CD4-positive, alpha-beta memory T cell (primary cell): ENCODE measurements at regions not wholly inside any gene's neighbourhood (a gene's known extent, or its start where the extent isn't known, plus 50 kb on each side); places are given as distances from the start of the nearest gene placed in this dataset.
A peak's percentile ranks its signal among the peaks of the same experiment; 100 is the strongest.
"Not testable (repeated sequence)": the region's sequence is repeated elsewhere in the genome, so short reads cannot be mapped to it uniquely, and the experiment has no call there.

ENCODE experiments used
- CTCF ChIA-PET: fragments of 350-600 bp; sonication (Branson Sonifier 250); formaldehyde crosslinking; loops from one replicate; lab custom pipeline; 2021; ENCODE audit warnings: inconsistent platforms; ENCODE audit not compliant: partially characterized antibody; lab: Charles Lee
- POLR2A ChIA-PET: fragments of 350-600 bp; sonication (Branson Sonifier 250); formaldehyde crosslinking; loops from one replicate; lab custom pipeline; 2021; ENCODE audit not compliant: partially characterized antibody; lab: Charles Lee
- DNase-seq, 5 donors: peaks; one replicate each; pipeline versions ENCODE4 v3.0.0 to v3.0.0-alpha.2; 2020 to 2022; ENCODE audit warnings: mixed read lengths in 1 of 5
- H3K27ac ChIP-seq: one replicate; pipeline ENCODE4 v1.7.0; 2013; ENCODE audit warnings: low read depth, low read length
- H3K27me3 ChIP-seq: 2 replicates; pipeline ENCODE4 v1.7.0; 2013; ENCODE audit warnings: mild to moderate bottlenecking, low read length, moderate library complexity; ENCODE audit not compliant: insufficient read depth
- H3K36me3 ChIP-seq: 2 replicates; pipeline ENCODE4 v1.7.0; 2013; ENCODE audit warnings: mild to moderate bottlenecking, low read length, moderate library complexity; ENCODE audit not compliant: insufficient read depth
- H3K4me1 ChIP-seq: 2 replicates; pipeline ENCODE4 v1.7.0; 2013; ENCODE audit warnings: mild to moderate bottlenecking, low read length, moderate library complexity; ENCODE audit not compliant: insufficient read depth
- H3K4me3 ChIP-seq, 2 donors: one replicate each; pipeline ENCODE4 v1.7.0; 2013; ENCODE audit warnings: low read length in 2 of 2, mild to moderate bottlenecking in 1 of 2
- H3K9me3 ChIP-seq, 2 donors: one replicate each; pipeline ENCODE4 v1.7.0; 2013; ENCODE audit warnings: low read length in 2 of 2, control low read depth in 1 of 2; ENCODE audit not compliant: control insufficient read depth in 1 of 2
- H3K27ac Mint-ChIP-seq, 7 donors: one replicate each; pipeline ENCODE4 v1.8.0; 2020 to 2021; ENCODE audit warnings: mixed read lengths in 7 of 7, mild to moderate bottlenecking in 6 of 7, inconsistent platforms in 3 of 7, moderate library complexity in 3 of 7
- H3K27me3 Mint-ChIP-seq, 2 donors: one replicate each; pipeline ENCODE4 v1.8.0; 2020 to 2021; ENCODE audit warnings: mixed read lengths in 2 of 2
- H3K36me3 Mint-ChIP-seq, 2 donors: one replicate each; pipeline ENCODE4 v1.8.0; 2020 to 2021; ENCODE audit warnings: mixed read lengths in 2 of 2, inconsistent platforms in 1 of 2, mild to moderate bottlenecking in 1 of 2
- H3K4me1 Mint-ChIP-seq, 4 donors: one replicate each; pipeline ENCODE4 v1.8.0; 2020 to 2021; ENCODE audit warnings: mixed read lengths in 4 of 4, mild to moderate bottlenecking in 1 of 4
- H3K4me3 Mint-ChIP-seq, 8 donors: one replicate each; pipeline ENCODE4 v1.8.0; 2020 to 2021; ENCODE audit warnings: mixed read lengths in 8 of 8, mild to moderate bottlenecking in 7 of 8, moderate library complexity in 6 of 8, inconsistent platforms in 3 of 8
- H3K9me3 Mint-ChIP-seq, 8 donors: one replicate each; pipeline ENCODE4 v1.8.0; 2020 to 2021; ENCODE audit warnings: mixed read lengths in 8 of 8, mild to moderate bottlenecking in 5 of 8, inconsistent platforms in 3 of 8, moderate library complexity in 1 of 8
- intact Hi-C: fragments of 100-400 bp; cut with micrococcal nuclease; formaldehyde crosslinking; loops from one replicate; pipeline ENCODE4 v1.15.1; 2023

- intact Hi-C loops, H3K27ac Mint-ChIP-seq, POLR2A ChIA-PET, DNase-seq, H3K27ac ChIP-seq, H3K4me1 ChIP-seq, H3K4me3 Mint-ChIP-seq, H3K27me3 Mint-ChIP-seq, H3K4me1 Mint-ChIP-seq, CTCF ChIA-PET, H3K27me3 ChIP-seq, H3K9me3 ChIP-seq, H3K36me3 Mint-ChIP-seq, H3K36me3 ChIP-seq, H3K4me3 ChIP-seq: not testable (repeated sequence)
- peaks cover 3 to 55% (median 20%) of the 10 kb centered on the region in 8 donors for H3K9me3 Mint-ChIP-seq
These were observed 435.2 kb downstream of the ZNF479 start for GRCh38 chr7:56697058-56697457.

- Histone ChIP-seq H3K9me3 (peaks cover 6 to 14% of the 10 kb centered on the region in 2 donors), H3K36me3 (no peaks in the 10 kb centered on the region), H3K4me1 (no peaks in the 10 kb centered on the region), H3K27me3 (no peaks in the 10 kb centered on the region), H3K27ac (no peak overlapping the region), H3K4me3 (no peak overlapping the region)
- H3K27ac Mint-ChIP-seq, result no peak overlapping the region
- DNase-seq, result no peak
- H3K4me3 Mint-ChIP-seq, result no peak overlapping the region
- H3K27me3 Mint-ChIP-seq, result no peaks in the 10 kb centered on the region
- H3K4me1 Mint-ChIP-seq, result no peaks in the 10 kb centered on the region
- POLR2A ChIA-PET, result no interaction called here
- peaks cover 3 to 96% (median 65%) of the 10 kb centered on the region in 8 donors for H3K9me3 Mint-ChIP-seq
- intact Hi-C loops, result no loop called here
- CTCF ChIA-PET, result no interaction called here
- H3K36me3 Mint-ChIP-seq, result peaks cover 0 to 15% of the 10 kb centered on the region in 2 donors
These were observed 445.9 kb downstream of the ZNF479 start for GRCh38 chr7:56686276-56686859.

GRCh38 chr7:56639173-56639746 is 493.0 kb downstream of the ZNF479 start:
- Mint-ChIP-seq H3K4me1 (no peaks in the 10 kb centered on the region), H3K36me3 (peaks cover 12 to 13% of the 10 kb centered on the region in 2 donors), H3K27ac (no peak overlapping the region), H3K9me3 (peaks cover 7 to 85% (median 70%) of the 10 kb centered on the region in 8 donors), H3K4me3 (no peak overlapping the region), H3K27me3 (no peaks in the 10 kb centered on the region)
- CTCF ChIA-PET, result no interaction called here
- intact Hi-C loops, result no loop called here
- H3K27me3 ChIP-seq, result no peaks in the 10 kb centered on the region
- POLR2A ChIA-PET, result no interaction called here
- no peaks in the 10 kb centered on the region for H3K4me1 ChIP-seq
- no peak overlapping the region for H3K27ac ChIP-seq
- no peaks in the 10 kb centered on the region for H3K36me3 ChIP-seq
- H3K4me3 ChIP-seq, result no peak overlapping the region
- H3K9me3 ChIP-seq, result peaks cover 0 to 24% of the 10 kb centered on the region in 2 donors
- no peak for DNase-seq

- H3K36me3 Mint-ChIP-seq, result no peaks in the 10 kb centered on the region
- no peaks in the 10 kb centered on the region for H3K4me1 Mint-ChIP-seq
- intact Hi-C loops, result no loop called here
- Histone ChIP-seq H3K27me3 (no peaks in the 10 kb centered on the region), H3K4me3 (no peak overlapping the region), H3K36me3 (no peaks in the 10 kb centered on the region), H3K27ac (no peak overlapping the region), H3K9me3 (peaks cover 0 to 7% of the 10 kb centered on the region in 2 donors), H3K4me1 (no peaks in the 10 kb centered on the region)
- ChIA-PET POLR2A (no interaction called here), CTCF (no interaction called here)
- no peak for DNase-seq
- peaks cover 0 to 39% (median 22%) of the 10 kb centered on the region in 8 donors for H3K9me3 Mint-ChIP-seq
- peak overlapping the region in 1 of 8 donors; percentile 3 for H3K4me3 Mint-ChIP-seq
- no peaks in the 10 kb centered on the region for H3K27me3 Mint-ChIP-seq
- H3K27ac Mint-ChIP-seq, result no peak overlapping the region
These were observed 493.7 kb upstream of the NUPR2 start for GRCh38 chr7:56609852-56610355.

- H3K9me3 ChIP-seq, result no peaks in the 10 kb centered on the region
- no peaks in the 10 kb centered on the region for H3K36me3 Mint-ChIP-seq
- H3K36me3 ChIP-seq, result no peaks in the 10 kb centered on the region
- ChIA-PET POLR2A (no interaction called here), CTCF (no interaction called here)
- peak in 1 of 5 donors; percentile 17 for DNase-seq
- intact Hi-C loops, result no loop called here
- no peaks in the 10 kb centered on the region for H3K4me1 Mint-ChIP-seq
- no peaks in the 10 kb centered on the region for H3K27me3 Mint-ChIP-seq
- no peak overlapping the region for H3K4me3 Mint-ChIP-seq
- H3K27ac Mint-ChIP-seq, result no peak overlapping the region
- peaks cover 3 to 51% (median 22%) of the 10 kb centered on the region in 8 donors for H3K9me3 Mint-ChIP-seq
- H3K27me3 ChIP-seq, result no peaks in the 10 kb centered on the region
- no peaks in the 10 kb centered on the region for H3K4me1 ChIP-seq
- H3K27ac ChIP-seq, result no peak overlapping the region
- no peak overlapping the region for H3K4me3 ChIP-seq
These were observed 488.9 kb upstream of the NUPR2 start for GRCh38 chr7:56605146-56605545.

- Mint-ChIP-seq H3K27ac (no peak overlapping the region), H3K36me3 (no peaks in the 10 kb centered on the region), H3K4me1 (no peaks in the 10 kb centered on the region), H3K27me3 (no peaks in the 10 kb centered on the region), H3K9me3 (peaks cover 0 to 41% (median 20%) of the 10 kb centered on the region in 8 donors), H3K4me3 (no peak overlapping the region)
- no peak for DNase-seq
- intact Hi-C loops, result no loop called here
- Histone ChIP-seq H3K4me3 (no peak overlapping the region), H3K4me1 (no peaks in the 10 kb centered on the region), H3K36me3 (no peaks in the 10 kb centered on the region), H3K27me3 (no peaks in the 10 kb centered on the region), H3K9me3 (peaks cover 0 to 6% of the 10 kb centered on the region in 2 donors), H3K27ac (no peak overlapping the region)
- ChIA-PET CTCF (no interaction called here), POLR2A (no interaction called here)
These were observed 462.4 kb upstream of the NUPR2 start for GRCh38 chr7:56578612-56579011.

GRCh38 chr7:56570968-56571367 is 454.8 kb upstream of the NUPR2 start:
- CTCF ChIA-PET, result no interaction called here
- Mint-ChIP-seq H3K36me3 (no peaks in the 10 kb centered on the region), H3K27ac (no peak overlapping the region), H3K4me1 (no peaks in the 10 kb centered on the region), H3K4me3 (no peak overlapping the region), H3K9me3 (peaks cover 0 to 50% (median 18%) of the 10 kb centered on the region in 8 donors), H3K27me3 (no peaks in the 10 kb centered on the region)
- no peak for DNase-seq
- H3K36me3 ChIP-seq, result no peaks in the 10 kb centered on the region
- peaks cover 0 to 7% of the 10 kb centered on the region in 2 donors for H3K9me3 ChIP-seq
- POLR2A ChIA-PET, result no interaction called here
- no peaks in the 10 kb centered on the region for H3K27me3 ChIP-seq
- no peak overlapping the region for H3K27ac ChIP-seq
- no peak overlapping the region for H3K4me3 ChIP-seq
- intact Hi-C loops, result no loop called here
- no peaks in the 10 kb centered on the region for H3K4me1 ChIP-seq
